NCI-H345 (cell line): ENCODE measurements at regions not wholly inside any gene's neighbourhood (a gene's known extent, or its start where the extent isn't known, plus 50 kb on each side); places are given as distances from the start of the nearest gene placed in this dataset.

Experiments
- DNase-seq: peaks from one replicate; lab custom pipeline; 2025; lab: John Stamatoyannopoulos, UW

- DNase-seq: no peak
These were observed 535.2 kb downstream of the ARAP2 start for GRCh38 chr4:35709080-35709479.

GRCh38 chr4:35710343-35710742 is 534.0 kb downstream of the ARAP2 start:
- no peak for DNase-seq

DNA sequence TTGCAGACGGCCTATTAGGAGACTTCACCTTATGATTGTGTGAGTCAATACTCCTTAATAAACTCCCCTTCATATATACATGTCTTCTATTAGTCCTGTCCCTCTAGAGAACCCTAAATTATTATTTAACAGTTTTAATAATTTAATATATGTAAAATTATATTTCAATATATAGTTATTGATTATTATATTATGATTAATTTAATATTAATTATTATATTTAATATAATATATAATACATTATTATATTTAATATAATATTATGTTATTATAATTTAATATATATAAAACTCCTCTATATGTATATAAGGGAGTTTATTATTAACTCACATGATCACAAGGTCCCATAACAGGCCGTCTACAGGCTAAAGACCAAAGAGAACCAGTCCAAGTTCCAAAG is 533.2 kb downstream of the ARAP2 start:
- DNase-seq: no peak

- DNase-seq: no peak
These were observed 520.3 kb downstream of the ARAP2 start for GRCh38 chr4:35723973-35724372.

DNA sequence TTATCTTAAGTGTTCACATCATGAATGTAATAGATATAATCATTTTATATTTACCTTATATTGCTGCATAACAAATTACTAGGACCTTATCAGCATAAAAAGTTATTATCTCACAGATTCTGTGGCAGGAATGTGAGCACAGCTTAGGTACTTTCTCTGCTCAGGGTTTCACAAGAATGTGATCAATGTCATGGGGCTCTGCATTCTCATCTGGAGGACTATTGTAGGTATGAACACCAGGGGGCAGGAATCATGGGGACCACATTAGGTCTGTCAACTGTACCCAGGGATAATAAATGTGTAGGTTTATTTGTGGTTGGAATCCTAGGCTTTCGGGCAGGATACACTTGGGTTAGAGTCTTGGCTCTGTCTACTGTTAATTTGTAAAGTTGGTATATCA is 519.2 kb downstream of the ARAP2 start:
- no peak for DNase-seq

DNA sequence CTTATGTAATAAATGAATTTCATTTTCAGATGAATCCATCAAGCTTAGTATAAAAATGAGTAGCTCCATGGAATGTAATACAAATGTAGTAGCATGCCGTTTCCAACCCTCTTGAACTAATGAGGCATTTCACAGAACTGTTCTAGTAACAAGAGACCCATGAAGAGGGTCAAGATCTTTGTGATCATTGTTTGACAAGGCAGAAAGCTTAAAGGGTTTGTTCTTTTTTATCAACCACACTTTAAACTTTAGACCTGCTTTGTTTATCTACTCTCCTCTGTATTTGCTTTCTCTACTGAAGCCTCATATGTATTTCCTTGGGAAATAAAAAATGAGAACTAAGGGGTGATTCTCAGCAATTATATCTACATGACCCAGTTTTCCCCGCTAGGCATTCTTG is 513.9 kb downstream of the ARAP2 start:
- peak; percentile 3 for DNase-seq

GRCh38 chr4:35734381-35735098 is 509.8 kb downstream of the ARAP2 start:
- no peak for DNase-seq

DNA sequence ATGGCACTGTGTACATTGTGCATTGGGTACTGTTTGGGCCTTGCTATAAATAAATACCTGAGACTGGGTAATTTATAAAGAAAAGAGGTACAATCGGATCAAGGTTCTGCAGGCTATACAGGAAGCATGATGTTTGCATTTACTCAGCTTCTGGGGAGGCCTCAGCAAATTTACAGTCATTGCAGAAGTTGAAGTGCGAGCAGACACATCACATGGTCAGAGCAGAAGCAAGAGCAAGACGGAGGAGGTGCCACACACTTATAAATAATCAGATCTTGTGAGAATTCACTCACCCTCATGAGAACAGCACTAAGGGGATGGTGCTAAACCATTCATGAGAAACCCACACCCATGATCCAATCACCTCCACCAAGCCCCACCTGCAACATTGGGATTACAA is 505.0 kb downstream of the ARAP2 start:
- DNase-seq: no peak

DNA sequence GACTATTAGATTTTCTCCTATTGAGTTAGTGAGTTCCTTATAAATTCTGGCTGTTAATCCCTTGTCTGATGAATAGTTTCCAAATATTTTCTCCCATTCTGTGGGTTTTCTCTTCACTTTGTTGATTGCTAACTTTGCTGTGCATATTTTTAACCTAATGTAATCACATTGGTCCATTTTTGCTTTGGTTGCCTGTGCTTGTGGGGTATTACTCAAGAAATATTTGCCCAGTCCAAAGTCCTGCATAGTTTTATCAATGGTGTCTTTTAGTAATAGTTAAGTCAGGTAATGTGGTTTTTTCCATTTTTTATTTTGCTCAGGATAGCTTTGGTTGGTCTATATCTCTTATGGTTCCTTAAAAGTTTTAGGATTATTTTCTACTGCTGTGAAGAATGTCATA is 490.3 kb downstream of the ARAP2 start:
- DNase-seq: no peak

DNA sequence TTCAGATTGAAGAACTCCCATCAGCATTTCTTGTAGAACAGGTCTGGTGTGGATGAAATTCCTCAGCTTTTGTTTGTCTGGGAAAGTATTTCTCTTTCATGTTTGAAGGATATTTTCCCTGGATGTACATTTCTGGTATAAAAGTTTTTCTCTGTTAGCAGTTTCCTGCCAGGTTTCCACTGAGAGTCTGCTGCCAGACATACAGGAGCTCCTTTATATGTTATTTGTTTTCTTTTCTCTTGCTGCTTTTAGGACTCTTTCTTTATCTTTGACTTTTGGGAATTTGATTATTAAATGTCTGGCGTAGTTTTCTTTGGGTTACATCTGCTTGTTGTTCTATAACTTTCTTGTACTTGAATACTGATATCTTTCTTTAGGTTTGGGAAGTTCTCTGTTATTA is 486.5 kb downstream of the ARAP2 start:
- no peak for DNase-seq

DNA sequence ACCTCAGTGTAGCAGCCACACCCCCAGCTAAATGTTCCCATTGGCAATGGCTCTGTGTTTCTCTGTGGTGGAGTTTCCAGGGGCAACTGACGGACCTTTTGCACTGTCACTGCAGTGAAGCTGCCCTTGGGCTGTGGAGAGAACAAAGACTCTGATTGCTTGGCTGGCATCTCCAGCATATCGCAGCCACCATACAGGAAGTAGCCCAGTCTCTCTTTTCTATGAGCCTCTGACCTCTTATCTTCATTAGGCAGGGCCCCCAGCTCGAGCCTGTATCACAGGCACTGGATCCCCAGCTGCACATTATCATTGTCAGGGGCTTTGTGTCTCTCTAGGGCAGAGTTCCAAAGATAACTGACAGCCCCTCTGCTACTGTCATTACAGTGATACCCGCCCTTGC is 483.5 kb downstream of the ARAP2 start:
- no peak for DNase-seq

DNA sequence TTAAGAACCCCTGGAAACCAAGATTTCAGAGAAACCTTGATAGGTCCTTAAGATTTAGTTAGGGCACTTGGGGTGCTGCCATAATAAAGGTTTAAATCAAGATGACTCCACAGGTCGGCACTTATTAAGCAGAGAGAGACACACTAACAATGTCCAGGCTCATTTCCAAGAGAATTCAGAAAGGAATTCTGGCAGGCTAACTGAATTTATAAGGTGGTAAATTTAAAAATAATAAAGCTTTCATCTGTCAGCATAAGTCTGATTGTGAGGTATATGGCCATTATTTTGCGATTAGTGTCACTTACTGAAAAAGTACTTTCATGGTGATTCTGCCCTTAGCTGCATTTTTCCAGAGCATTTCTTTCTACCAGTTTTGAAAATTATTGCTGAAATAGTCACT is 472.7 kb downstream of the ARAP2 start:
- DNase-seq: no peak

GRCh38 chr4:35772291-35772690 is 472.0 kb downstream of the ARAP2 start:
- DNase-seq: no peak

- DNase-seq: no peak
These were observed 454.3 kb downstream of the ARAP2 start for GRCh38 chr4:35789899-35790574.

DNA sequence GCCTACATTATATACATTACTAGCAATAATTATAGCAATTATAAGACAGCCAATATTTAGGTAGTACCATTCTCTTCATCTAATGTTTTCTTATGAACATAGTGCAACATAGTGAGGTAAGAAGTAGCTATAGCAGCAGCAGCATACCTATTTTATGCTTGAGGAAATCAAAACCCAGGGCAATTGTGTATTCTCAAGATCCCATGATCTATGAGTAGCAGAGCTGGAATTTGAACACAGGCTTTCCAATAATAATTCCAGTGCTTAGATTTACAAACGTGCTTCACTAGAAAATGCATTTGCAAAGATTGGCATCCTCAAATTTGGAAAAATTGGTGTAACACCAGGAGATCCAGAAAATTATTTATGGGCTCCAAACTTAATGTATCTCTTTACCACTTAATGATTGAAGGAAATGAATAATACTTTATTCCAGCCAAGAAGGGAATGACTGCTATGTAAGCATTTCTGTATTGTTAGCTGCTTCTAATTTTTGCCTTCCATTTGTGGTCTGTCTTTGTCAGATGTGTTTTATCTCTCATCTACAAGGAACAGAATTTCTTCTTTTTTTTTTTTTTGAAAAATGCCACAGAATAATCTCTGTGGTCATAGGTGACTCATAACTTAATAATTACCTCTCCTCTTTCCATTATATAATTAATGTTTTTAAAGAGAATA is 451.1 kb downstream of the ARAP2 start:
- no peak for DNase-seq

- DNase-seq: no peak
These were observed 450.5 kb downstream of the ARAP2 start for GRCh38 chr4:35793766-35794165.

GRCh38 chr4:35800669-35801068 is 443.6 kb downstream of the ARAP2 start:
- DNase-seq: no peak

DNA sequence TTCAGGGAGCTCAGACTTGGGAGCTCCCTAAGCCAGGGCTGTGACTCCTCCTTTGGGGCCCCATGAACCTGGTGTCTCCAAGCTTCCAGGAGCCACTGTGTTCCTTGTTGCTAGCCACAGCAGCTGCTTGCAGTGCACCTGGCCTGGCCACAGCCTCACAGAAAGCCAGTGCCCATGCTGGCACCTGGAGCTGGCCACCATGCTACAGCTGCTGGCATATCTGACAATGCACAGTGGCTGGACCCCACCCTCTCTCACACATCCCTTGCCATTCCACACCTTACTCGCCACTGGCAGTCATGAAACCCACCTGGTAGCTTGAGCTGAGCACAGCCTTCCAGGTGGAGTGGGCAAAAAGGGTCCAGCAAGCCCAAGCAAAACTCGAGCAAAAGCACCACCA is 441.7 kb downstream of the ARAP2 start:
- DNase-seq: no peak

DNA sequence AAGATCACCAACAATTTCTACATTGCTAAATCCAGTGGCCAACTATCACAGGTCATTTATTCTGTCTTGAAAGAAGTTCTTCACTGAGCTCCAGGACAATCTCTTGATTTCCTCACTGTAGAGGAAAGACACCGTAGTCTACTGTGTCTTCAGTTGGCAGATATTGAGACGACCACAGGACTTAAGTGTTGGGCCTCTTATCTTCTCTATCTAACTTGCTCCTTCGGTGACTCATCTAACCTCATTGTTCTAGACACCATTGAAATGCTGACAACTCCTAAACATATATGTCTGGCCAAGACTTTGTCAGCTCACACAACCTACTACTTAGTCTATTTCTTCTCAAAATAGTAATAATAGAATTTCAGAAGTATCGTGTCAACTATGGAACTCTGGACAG is 425.8 kb downstream of the ARAP2 start:
- no peak for DNase-seq

- DNase-seq: no peak
These were observed 424.3 kb downstream of the ARAP2 start for GRCh38 chr4:35820003-35820402.

GRCh38 chr4:35824231-35824630 is 420.1 kb downstream of the ARAP2 start:
- DNase-seq: no peak

DNA sequence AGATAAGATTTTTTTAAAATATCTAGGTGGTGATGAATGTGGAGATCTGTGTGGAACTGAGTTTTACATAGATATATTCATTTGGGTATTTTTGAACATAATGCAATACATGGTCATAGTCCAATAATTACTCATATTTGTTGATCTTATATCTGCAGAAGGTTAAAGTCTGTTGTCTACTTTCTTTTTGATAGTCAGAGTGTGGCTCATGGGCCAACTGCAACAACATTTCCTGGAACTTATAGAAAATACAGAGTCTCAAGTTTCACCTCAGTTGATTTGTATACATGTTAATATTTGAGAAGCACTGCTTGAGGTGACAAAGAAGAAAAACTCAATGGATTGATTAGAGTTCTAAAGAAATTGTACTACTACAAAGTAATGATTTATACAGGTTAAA is 408.4 kb downstream of the ARAP2 start:
- no peak for DNase-seq

GRCh38 chr4:35836596-35836995 is 407.7 kb downstream of the ARAP2 start:
- no peak for DNase-seq
